ENCODE measurements at regions not wholly inside any gene's neighbourhood (a gene's known extent, or its start where the extent isn't known, plus 50 kb on each side); places are given as distances from the start of the nearest gene placed in this dataset.

- DNase-seq (ENCODE audit: low spot score) (no peak), ATAC-seq (peak; percentile 54)
- no peaks in the 10 kb centered on the region for H3K9me3 Mint-ChIP-seq
- no peaks in the 10 kb centered on the region for H3K27me3 Mint-ChIP-seq (ENCODE audit: low read depth)
- TF ChIP-seq USF1 (CRISPR knock-in tag; IDR thresholded peaks at IDR 0.05) (no peak), FOXJ3 (CRISPR knock-in tag; IDR thresholded peaks at IDR 0.05; ENCODE audit: borderline replicate concordance) (no peak), FOXP4 (CRISPR knock-in tag; IDR thresholded peaks at IDR 0.05) (no peak), PRRX2 (CRISPR knock-in tag; IDR thresholded peaks at IDR 0.05) (no peak), ZNF219 (CRISPR knock-in tag; IDR thresholded peaks at IDR 0.05; ENCODE audit: borderline replicate concordance) (no peak), ZNF396 (CRISPR knock-in tag; IDR thresholded peaks at IDR 0.05; ENCODE audit: borderline replicate concordance) (no peak), ZBTB21 (CRISPR knock-in tag; IDR thresholded peaks at IDR 0.05; ENCODE audit: borderline replicate concordance) (no peak), OVOL2 (CRISPR knock-in tag; IDR thresholded peaks at IDR 0.05; ENCODE audit: borderline replicate concordance) (no peak)
- TF ChIP-seq, protein P1, sequence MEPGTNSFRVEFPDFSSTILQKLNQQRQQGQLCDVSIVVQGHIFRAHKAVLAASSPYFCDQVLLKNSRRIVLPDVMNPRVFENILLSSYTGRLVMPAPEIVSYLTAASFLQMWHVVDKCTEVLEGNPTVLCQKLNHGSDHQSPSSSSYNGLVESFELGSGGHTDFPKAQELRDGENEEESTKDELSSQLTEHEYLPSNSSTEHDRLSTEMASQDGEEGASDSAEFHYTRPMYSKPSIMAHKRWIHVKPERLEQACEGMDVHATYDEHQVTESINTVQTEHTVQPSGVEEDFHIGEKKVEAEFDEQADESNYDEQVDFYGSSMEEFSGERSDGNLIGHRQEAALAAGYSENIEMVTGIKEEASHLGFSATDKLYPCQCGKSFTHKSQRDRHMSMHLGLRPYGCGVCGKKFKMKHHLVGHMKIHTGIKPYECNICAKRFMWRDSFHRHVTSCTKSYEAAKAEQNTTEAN (CRISPR knock-in tag; IDR thresholded peaks at IDR 0.05), result no peak
- TF ChIP-seq, protein P2, sequence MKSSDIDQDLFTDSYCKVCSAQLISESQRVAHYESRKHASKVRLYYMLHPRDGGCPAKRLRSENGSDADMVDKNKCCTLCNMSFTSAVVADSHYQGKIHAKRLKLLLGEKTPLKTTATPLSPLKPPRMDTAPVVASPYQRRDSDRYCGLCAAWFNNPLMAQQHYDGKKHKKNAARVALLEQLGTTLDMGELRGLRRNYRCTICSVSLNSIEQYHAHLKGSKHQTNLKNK (CRISPR knock-in tag; IDR thresholded peaks at IDR 0.05), result no peak
- TF ChIP-seq, protein P3, sequence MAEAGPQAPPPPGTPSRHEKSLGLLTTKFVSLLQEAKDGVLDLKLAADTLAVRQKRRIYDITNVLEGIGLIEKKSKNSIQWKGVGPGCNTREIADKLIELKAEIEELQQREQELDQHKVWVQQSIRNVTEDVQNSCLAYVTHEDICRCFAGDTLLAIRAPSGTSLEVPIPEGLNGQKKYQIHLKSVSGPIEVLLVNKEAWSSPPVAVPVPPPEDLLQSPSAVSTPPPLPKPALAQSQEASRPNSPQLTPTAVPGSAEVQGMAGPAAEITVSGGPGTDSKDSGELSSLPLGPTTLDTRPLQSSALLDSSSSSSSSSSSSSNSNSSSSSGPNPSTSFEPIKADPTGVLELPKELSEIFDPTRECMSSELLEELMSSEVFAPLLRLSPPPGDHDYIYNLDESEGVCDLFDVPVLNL (CRISPR knock-in tag; IDR thresholded peaks at IDR 0.05; ENCODE audit: borderline replicate concordance, low read depth), result no peak
- no peak overlapping the region for H3K4me3 Mint-ChIP-seq
- H3K4me1 Mint-ChIP-seq, result peaks cover 18% of the 10 kb centered on the region
- no peak overlapping the region for H3K27ac Mint-ChIP-seq
- no peaks in the 10 kb centered on the region for H3K36me3 Mint-ChIP-seq
- POLR2A ChIA-PET, result interaction anchor here (0.5 kb wide), 1 partner anchor 77 kb away, joined by 5 read pairs; no protein-coding TSS in a partner anchor
- CTCF ChIA-PET, result interaction anchor here (0.6 to 1.6 kb wide), 4 partner anchors 45 to 186 kb away, joined by 3 to 11 read pairs (median 5); partner anchors contain the start of gene SESN3
Observed at GRCh38 chr11:95337972-95338429, 107.0 kb upstream of the SESN3 start.

DNA sequence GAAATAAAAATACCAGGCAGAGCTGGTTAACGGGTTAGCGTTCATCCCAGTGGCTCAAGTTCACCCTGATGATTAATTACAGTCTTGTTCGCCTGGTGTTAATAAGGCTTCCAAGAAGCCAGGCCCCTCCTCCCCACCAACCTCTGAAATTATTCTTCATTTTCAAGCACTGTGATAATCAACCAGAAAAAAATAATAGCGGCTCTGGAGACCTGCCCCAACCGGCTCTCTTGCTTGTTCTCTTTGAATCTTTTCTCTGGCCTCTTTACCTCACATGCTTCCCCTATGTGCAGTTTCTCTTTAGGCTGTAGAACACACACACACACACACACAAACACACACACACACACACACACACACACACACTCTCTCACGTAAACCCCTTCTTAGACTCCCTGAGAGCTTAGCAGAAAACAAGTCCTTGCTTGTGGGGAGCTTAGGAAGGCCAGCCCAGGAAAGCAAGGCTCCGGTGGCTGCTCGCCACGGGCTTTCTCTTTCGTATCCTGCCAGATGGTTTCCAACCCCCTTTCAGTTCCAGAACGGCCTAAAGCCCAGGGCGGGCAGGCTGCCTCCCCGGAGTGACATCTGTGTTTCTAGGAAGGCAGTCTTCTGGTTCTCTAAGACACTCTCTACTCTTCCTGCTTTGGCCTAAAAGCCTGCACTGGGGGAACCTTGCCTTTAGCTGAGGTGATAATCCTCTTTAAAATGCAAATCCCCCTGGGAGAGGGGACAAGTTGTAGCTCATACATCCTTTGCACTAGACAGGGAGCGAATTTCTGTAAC lies 106.4 kb upstream of the SESN3 start:
- TF ChIP-seq ERG (CRISPR knock-in tag; IDR thresholded peaks at IDR 0.05) (no peak), SP1 (CRISPR knock-in tag; conservative IDR thresholded peaks at IDR 0.05) (0 out of 2 replicates have a peak, but pooled peaks have one; percentile 23), ZNF396 (CRISPR knock-in tag; IDR thresholded peaks at IDR 0.05; ENCODE audit: borderline replicate concordance) (0 out of 2 replicates have a peak, but pooled peaks have one; percentile 32)
- TF ChIP-seq, protein P4, sequence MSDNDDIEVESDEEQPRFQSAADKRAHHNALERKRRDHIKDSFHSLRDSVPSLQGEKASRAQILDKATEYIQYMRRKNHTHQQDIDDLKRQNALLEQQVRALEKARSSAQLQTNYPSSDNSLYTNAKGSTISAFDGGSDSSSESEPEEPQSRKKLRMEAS (CRISPR knock-in tag; IDR thresholded peaks at IDR 0.05), result no peak
- TF ChIP-seq, protein P5, sequence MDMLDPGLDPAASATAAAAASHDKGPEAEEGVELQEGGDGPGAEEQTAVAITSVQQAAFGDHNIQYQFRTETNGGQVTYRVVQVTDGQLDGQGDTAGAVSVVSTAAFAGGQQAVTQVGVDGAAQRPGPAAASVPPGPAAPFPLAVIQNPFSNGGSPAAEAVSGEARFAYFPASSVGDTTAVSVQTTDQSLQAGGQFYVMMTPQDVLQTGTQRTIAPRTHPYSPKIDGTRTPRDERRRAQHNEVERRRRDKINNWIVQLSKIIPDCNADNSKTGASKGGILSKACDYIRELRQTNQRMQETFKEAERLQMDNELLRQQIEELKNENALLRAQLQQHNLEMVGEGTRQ (CRISPR knock-in tag; IDR thresholded peaks at IDR 0.05), result no peak
- ATAC-seq, result peak; percentile 59
- H3K4me1 Mint-ChIP-seq, result peaks cover 18% of the 10 kb centered on the region
- no peak overlapping the region for H3K4me3 Mint-ChIP-seq
- H3K27ac Mint-ChIP-seq, result no peak overlapping the region
- peak; percentile 51 for DNase-seq (ENCODE audit: low spot score)
- ChIA-PET CTCF (interaction anchor here (0.6 to 1.6 kb wide), 5 partner anchors 44 to 185 kb away, joined by 3 to 11 read pairs (median 4); partner anchors contain the start of gene SESN3), POLR2A (interaction anchor here (0.5 kb wide), 2 partner anchors 76 to 148 kb away, joined by 3 to 5 read pairs; no protein-coding TSS in a partner anchor)
- no peaks in the 10 kb centered on the region for H3K36me3 Mint-ChIP-seq
- H3K27me3 Mint-ChIP-seq (ENCODE audit: low read depth), result no peaks in the 10 kb centered on the region
- H3K9me3 Mint-ChIP-seq, result no peaks in the 10 kb centered on the region

Measured in WTC11 (cell line).